PC-9 (cell line): ENCODE measurements at regions not wholly inside any gene's neighbourhood (a gene's known extent, or its start where the extent isn't known, plus 50 kb on each side); places are given as distances from the start of the nearest gene placed in this dataset.

Experiments
- EZH2 ChIP-seq: fragments of 200-600 bp; sonication (generic); IDR thresholded peaks from 2 replicates; pipeline ENCODE4 v1.8.0; 2017; ENCODE audit warnings: antibody characterized with exemption, low read depth
- TF ChIP-seq, protein P1 (sequence below): fragments of 200-600 bp; sonication (generic); conservative IDR thresholded peaks from 2 replicates; pipeline ENCODE4 v1.6.1; 2017; ENCODE audit warnings: mixed run types, antibody characterized with exemption, mild to moderate bottlenecking, moderate library complexity

DNA sequence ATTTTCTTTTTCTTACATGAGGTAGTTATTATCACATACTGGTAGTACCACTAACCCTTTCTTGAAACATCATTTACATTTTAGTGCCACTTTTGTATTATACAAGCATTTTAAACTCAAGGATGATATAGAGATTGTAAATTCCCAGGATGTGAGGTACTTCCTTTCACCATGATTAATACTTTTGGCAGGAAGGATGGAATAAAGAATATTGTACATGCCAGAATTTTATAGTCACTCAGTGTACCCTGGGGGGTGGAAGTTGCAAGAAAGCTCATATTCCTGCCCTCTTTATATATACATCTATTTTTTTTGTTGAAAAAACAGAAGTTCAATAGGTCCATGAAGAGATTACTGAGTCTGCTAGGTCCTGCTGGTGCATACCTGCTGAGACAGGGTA is 141.0 kb upstream of the PLSCR5 start:
- TF ChIP-seq, protein P1, sequence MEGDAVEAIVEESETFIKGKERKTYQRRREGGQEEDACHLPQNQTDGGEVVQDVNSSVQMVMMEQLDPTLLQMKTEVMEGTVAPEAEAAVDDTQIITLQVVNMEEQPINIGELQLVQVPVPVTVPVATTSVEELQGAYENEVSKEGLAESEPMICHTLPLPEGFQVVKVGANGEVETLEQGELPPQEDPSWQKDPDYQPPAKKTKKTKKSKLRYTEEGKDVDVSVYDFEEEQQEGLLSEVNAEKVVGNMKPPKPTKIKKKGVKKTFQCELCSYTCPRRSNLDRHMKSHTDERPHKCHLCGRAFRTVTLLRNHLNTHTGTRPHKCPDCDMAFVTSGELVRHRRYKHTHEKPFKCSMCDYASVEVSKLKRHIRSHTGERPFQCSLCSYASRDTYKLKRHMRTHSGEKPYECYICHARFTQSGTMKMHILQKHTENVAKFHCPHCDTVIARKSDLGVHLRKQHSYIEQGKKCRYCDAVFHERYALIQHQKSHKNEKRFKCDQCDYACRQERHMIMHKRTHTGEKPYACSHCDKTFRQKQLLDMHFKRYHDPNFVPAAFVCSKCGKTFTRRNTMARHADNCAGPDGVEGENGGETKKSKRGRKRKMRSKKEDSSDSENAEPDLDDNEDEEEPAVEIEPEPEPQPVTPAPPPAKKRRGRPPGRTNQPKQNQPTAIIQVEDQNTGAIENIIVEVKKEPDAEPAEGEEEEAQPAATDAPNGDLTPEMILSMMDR, result no peak
- no peak for TF ChIP-seq EZH2
